ENCODE measurements at regions not wholly inside any gene's neighbourhood (a gene's known extent, or its start where the extent isn't known, plus 50 kb on each side); places are given as distances from the start of the nearest gene placed in this dataset.
"Not testable (repeated sequence)": the region's sequence is repeated elsewhere in the genome, so short reads cannot be mapped to it uniquely, and the experiment has no call there.

GRCh38 chrX:77087529-77088169 is 359.5 kb upstream of the FGF16 start:
- DNase-seq = no peak
- TF ChIP-seq, protein P1, sequence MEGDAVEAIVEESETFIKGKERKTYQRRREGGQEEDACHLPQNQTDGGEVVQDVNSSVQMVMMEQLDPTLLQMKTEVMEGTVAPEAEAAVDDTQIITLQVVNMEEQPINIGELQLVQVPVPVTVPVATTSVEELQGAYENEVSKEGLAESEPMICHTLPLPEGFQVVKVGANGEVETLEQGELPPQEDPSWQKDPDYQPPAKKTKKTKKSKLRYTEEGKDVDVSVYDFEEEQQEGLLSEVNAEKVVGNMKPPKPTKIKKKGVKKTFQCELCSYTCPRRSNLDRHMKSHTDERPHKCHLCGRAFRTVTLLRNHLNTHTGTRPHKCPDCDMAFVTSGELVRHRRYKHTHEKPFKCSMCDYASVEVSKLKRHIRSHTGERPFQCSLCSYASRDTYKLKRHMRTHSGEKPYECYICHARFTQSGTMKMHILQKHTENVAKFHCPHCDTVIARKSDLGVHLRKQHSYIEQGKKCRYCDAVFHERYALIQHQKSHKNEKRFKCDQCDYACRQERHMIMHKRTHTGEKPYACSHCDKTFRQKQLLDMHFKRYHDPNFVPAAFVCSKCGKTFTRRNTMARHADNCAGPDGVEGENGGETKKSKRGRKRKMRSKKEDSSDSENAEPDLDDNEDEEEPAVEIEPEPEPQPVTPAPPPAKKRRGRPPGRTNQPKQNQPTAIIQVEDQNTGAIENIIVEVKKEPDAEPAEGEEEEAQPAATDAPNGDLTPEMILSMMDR (IDR thresholded peaks at IDR 0.05) = no peak
- Mint-ChIP-seq H3K9me3 (no peaks in the 10 kb centered on the region), H3K27ac (no peak overlapping the region), H3K4me1 (ENCODE audit: low read depth) (no peaks in the 10 kb centered on the region), H3K4me3 (no peak overlapping the region), H3K27me3 (no peaks in the 10 kb centered on the region), H3K36me3 (ENCODE audit: low read depth) (no peaks in the 10 kb centered on the region)
- intact Hi-C loops (cut with micrococcal nuclease) = no loop called here
- ChIA-PET POLR2A (no interaction called here), CTCF (no interaction called here)
- ATAC-seq = no peak

- Mint-ChIP-seq H3K27me3 (no peaks in the 10 kb centered on the region), H3K36me3 (ENCODE audit: low read depth) (no peaks in the 10 kb centered on the region), H3K4me1 (ENCODE audit: low read depth) (no peaks in the 10 kb centered on the region), H3K9me3 (no peaks in the 10 kb centered on the region), H3K27ac (no peak overlapping the region), H3K4me3 (no peak overlapping the region)
- POLR2A ChIA-PET = no interaction called here
- no peak for DNase-seq
- CTCF ChIA-PET = no interaction called here
- intact Hi-C loops (cut with micrococcal nuclease) = no loop called here
- no peak for ATAC-seq
- TF ChIP-seq, protein P1 (IDR thresholded peaks at IDR 0.05) = no peak
Measured at GRCh38 chrX:77088233-77088632, 359.0 kb upstream of the FGF16 start.

DNA sequence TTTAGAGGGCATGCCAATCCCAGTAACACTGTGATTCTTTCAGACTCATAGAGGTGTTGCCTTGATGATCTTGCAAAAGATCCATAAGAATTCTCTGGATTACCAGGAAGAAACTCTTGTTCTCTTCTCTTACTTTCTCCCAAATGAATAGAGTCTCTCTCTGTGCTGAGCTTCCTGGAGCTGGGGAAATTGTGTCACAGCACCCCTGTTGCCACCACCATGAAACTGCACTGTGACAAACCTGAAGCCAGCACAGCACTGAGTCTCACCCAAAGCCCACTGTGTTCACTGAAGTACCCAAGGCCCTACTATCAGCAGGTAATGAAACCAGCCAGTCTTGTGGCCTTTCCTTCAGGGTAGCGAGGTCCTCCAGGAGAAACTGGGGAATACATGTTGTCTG is 332.7 kb upstream of the FGF16 start:
- no peaks in the 10 kb centered on the region for H3K36me3 Mint-ChIP-seq (ENCODE audit: low read depth)
- no peaks in the 10 kb centered on the region for H3K9me3 Mint-ChIP-seq
- ATAC-seq (no peak), DNase-seq (no peak)
- no peak overlapping the region for H3K4me3 Mint-ChIP-seq
- H3K4me1 Mint-ChIP-seq (ENCODE audit: low read depth) = no peaks in the 10 kb centered on the region
- CTCF ChIA-PET = no interaction called here
- H3K27me3 Mint-ChIP-seq = no peaks in the 10 kb centered on the region
- POLR2A ChIA-PET = no interaction called here
- TF ChIP-seq, protein P1 (IDR thresholded peaks at IDR 0.05) = no peak
- no peak overlapping the region for H3K27ac Mint-ChIP-seq
- intact Hi-C loops (cut with micrococcal nuclease) = no loop called here

DNA sequence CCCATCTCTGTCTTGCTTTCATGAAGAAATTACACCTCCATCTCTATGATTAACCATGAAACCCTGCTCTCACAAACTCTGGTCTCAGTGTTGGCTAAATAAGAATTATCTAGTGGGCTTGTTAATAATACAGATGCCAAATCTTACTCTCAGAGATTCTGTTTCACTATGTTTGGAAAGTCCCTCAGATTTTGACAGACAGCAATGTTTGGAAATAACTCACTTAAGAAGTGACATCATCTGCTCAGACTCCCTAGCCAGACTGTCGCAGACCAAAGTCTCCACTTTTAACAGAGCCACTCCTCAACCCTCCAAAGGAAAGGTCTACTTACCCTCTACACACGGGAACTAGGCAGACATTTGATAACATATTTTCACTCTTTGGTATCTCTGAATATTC is 328.5 kb upstream of the FGF16 start:
- Mint-ChIP-seq H3K9me3 (peaks cover 4% of the 10 kb centered on the region), H3K27ac (no peak overlapping the region), H3K4me3 (no peak overlapping the region), H3K36me3 (ENCODE audit: low read depth) (no peaks in the 10 kb centered on the region), H3K4me1 (ENCODE audit: low read depth) (no peaks in the 10 kb centered on the region), H3K27me3 (no peaks in the 10 kb centered on the region)
- POLR2A ChIA-PET = no interaction called here
- intact Hi-C loops (cut with micrococcal nuclease) = no loop called here
- TF ChIP-seq, protein P1 (IDR thresholded peaks at IDR 0.05) = no peak
- ATAC-seq = no peak
- CTCF ChIA-PET = no interaction called here
- DNase-seq = no peak

- Mint-ChIP-seq H3K36me3 (ENCODE audit: low read depth) (no peaks in the 10 kb centered on the region), H3K9me3 (peaks cover 4% of the 10 kb centered on the region), H3K4me1 (ENCODE audit: low read depth) (no peaks in the 10 kb centered on the region), H3K27me3 (no peaks in the 10 kb centered on the region), H3K27ac (no peak overlapping the region), H3K4me3 (no peak overlapping the region)
- no peak for ATAC-seq
- no peak for DNase-seq
- intact Hi-C loops (cut with micrococcal nuclease) = no loop called here
- TF ChIP-seq, protein P1 (IDR thresholded peaks at IDR 0.05) = no peak
- POLR2A ChIA-PET = no interaction called here
- CTCF ChIA-PET = no interaction called here
Measured at GRCh38 chrX:77119706-77120105, 327.5 kb upstream of the FGF16 start.

DNA sequence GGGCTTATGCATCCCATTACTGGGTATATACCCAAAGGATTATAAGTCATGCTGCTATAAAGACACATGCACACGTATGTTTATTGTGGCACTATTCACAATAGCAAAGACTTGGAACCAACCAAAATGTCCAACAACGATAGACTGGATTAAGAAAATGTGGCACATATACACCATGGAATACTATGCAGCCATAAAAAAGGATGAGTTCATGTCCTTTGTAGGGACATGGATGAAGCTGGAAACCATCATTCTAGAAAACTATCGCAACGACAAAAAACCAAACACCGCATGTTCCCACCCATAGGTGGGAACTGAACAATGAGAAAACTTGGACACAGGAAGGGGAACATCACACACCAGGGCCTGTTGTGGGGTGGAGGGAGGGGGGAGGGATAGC is 323.3 kb upstream of the FGF16 start:
- CTCF ChIA-PET; H3K9me3 Mint-ChIP-seq; H3K36me3 Mint-ChIP-seq (ENCODE audit: low read depth); ATAC-seq; H3K4me3 Mint-ChIP-seq; POLR2A ChIA-PET; H3K27ac Mint-ChIP-seq; intact Hi-C loops (cut with micrococcal nuclease); H3K27me3 Mint-ChIP-seq; DNase-seq; H3K4me1 Mint-ChIP-seq (ENCODE audit: low read depth): not testable (repeated sequence)

DNA sequence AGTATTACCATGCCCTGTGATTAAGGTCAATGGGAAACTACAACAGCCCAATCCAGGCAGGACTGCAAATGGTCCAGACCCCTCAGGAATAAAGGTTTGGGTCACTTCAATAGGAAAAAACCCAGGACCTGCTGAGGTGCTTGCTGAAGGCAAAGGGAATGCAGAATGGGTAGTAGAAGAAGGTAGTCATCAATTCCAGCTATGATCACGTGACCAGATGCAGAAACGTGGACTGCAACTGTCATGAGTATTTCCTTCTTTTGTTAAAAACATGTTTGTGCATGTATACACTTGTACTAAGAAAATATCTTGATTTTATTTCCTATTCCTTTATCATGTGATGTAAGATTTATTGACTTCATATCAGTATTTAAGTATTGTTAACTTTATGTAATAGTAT is 319.6 kb upstream of the FGF16 start:
- POLR2A ChIA-PET; H3K27me3 Mint-ChIP-seq; H3K27ac Mint-ChIP-seq; intact Hi-C loops (cut with micrococcal nuclease); H3K9me3 Mint-ChIP-seq; H3K4me1 Mint-ChIP-seq (ENCODE audit: low read depth); CTCF ChIA-PET; H3K36me3 Mint-ChIP-seq (ENCODE audit: low read depth); DNase-seq; H3K4me3 Mint-ChIP-seq; ATAC-seq: not testable (repeated sequence)

Data from activated CD8-positive, alpha-beta T cell treated with anti-CD3 and anti-CD28 coated beads for 36 hours (primary cell).